ENCODE measurements at regions not wholly inside any gene's neighbourhood (a gene's known extent, or its start where the extent isn't known, plus 50 kb on each side); places are given as distances from the start of the nearest gene placed in this dataset.
A peak's percentile ranks its signal among the peaks of the same experiment; 100 is the strongest.

- Histone ChIP-seq H3K27me3 (ENCODE audit: control insufficient read depth, insufficient read depth, low read length) (no peaks in the 10 kb centered on the region), H3K27ac (ENCODE audit: low read length) (no peak overlapping the region), H3K36me3 (ENCODE audit: control insufficient read depth, insufficient read depth, low read length) (no peaks in the 10 kb centered on the region), H3K4me1 (ENCODE audit: control insufficient read depth, insufficient read depth, low read length) (peaks cover 2% of the 10 kb centered on the region), H3K9me3 (ENCODE audit: control insufficient read depth, low read depth, low read length) (no peaks in the 10 kb centered on the region), H3K4me3 (ENCODE audit: low read length) (no peak overlapping the region)
- no CpG with 5 or more reads among the region's 3 CpGs for WGBS (ENCODE audit: insufficient coverage, low lambda C conversion rate)
- DNase-seq, result peak; percentile 62 to 76
These were observed 625.2 kb downstream of the LMO4 start for GRCh38 chr1:87953732-87954344.

GRCh38 chr1:87955038-87955437 is 626.4 kb downstream of the LMO4 start:
- no peak overlapping the region for H3K4me3 ChIP-seq (ENCODE audit: low read length)
- DNase-seq, result no peak
- H3K4me1 ChIP-seq (ENCODE audit: control insufficient read depth, insufficient read depth, low read length), result peaks cover 2% of the 10 kb centered on the region
- WGBS (ENCODE audit: insufficient coverage, low lambda C conversion rate), result 100% methylated on average over 3 of the region's 5 CpGs
- H3K36me3 ChIP-seq (ENCODE audit: control insufficient read depth, insufficient read depth, low read length), result no peaks in the 10 kb centered on the region
- no peak overlapping the region for H3K27ac ChIP-seq (ENCODE audit: low read length)
- H3K9me3 ChIP-seq (ENCODE audit: control insufficient read depth, low read depth, low read length), result no peaks in the 10 kb centered on the region
- H3K27me3 ChIP-seq (ENCODE audit: control insufficient read depth, insufficient read depth, low read length), result no peaks in the 10 kb centered on the region

GRCh38 chr1:87956072-87956471 is 627.4 kb downstream of the LMO4 start:
- Histone ChIP-seq H3K9me3 (ENCODE audit: control insufficient read depth, low read depth, low read length) (no peaks in the 10 kb centered on the region), H3K36me3 (ENCODE audit: control insufficient read depth, insufficient read depth, low read length) (no peaks in the 10 kb centered on the region), H3K27me3 (ENCODE audit: control insufficient read depth, insufficient read depth, low read length) (no peaks in the 10 kb centered on the region), H3K4me3 (ENCODE audit: low read length) (no peak overlapping the region), H3K27ac (ENCODE audit: low read length) (no peak overlapping the region), H3K4me1 (ENCODE audit: control insufficient read depth, insufficient read depth, low read length) (peaks cover 2% of the 10 kb centered on the region)
- no CpG with 5 or more reads among the region's 6 CpGs for WGBS (ENCODE audit: insufficient coverage, low lambda C conversion rate)
- DNase-seq, result no peak

GRCh38 chr1:87956750-87957149 is 628.1 kb downstream of the LMO4 start:
- no peak for DNase-seq
- WGBS (ENCODE audit: insufficient coverage, low lambda C conversion rate), result no CpG with 5 or more reads among the region's 1 CpG
- Histone ChIP-seq H3K27ac (ENCODE audit: low read length) (no peak overlapping the region), H3K36me3 (ENCODE audit: control insufficient read depth, insufficient read depth, low read length) (no peaks in the 10 kb centered on the region), H3K4me3 (ENCODE audit: low read length) (no peak overlapping the region), H3K27me3 (ENCODE audit: control insufficient read depth, insufficient read depth, low read length) (no peaks in the 10 kb centered on the region), H3K9me3 (ENCODE audit: control insufficient read depth, low read depth, low read length) (no peaks in the 10 kb centered on the region), H3K4me1 (ENCODE audit: control insufficient read depth, insufficient read depth, low read length) (peaks cover 2% of the 10 kb centered on the region)

GRCh38 chr1:87957331-87957730 is 628.7 kb downstream of the LMO4 start:
- H3K27ac ChIP-seq (ENCODE audit: low read length), result no peak overlapping the region
- no peak overlapping the region for H3K4me3 ChIP-seq (ENCODE audit: low read length)
- H3K36me3 ChIP-seq (ENCODE audit: control insufficient read depth, insufficient read depth, low read length), result no peaks in the 10 kb centered on the region
- WGBS (ENCODE audit: insufficient coverage, low lambda C conversion rate), result no CpG with 5 or more reads among the region's 3 CpGs
- DNase-seq, result no peak
- H3K27me3 ChIP-seq (ENCODE audit: control insufficient read depth, insufficient read depth, low read length), result no peaks in the 10 kb centered on the region
- no peaks in the 10 kb centered on the region for H3K9me3 ChIP-seq (ENCODE audit: control insufficient read depth, low read depth, low read length)
- H3K4me1 ChIP-seq (ENCODE audit: control insufficient read depth, insufficient read depth, low read length), result peaks cover 2% of the 10 kb centered on the region

- Histone ChIP-seq H3K27me3 (ENCODE audit: control insufficient read depth, insufficient read depth, low read length) (no peaks in the 10 kb centered on the region), H3K4me1 (ENCODE audit: control insufficient read depth, insufficient read depth, low read length) (peaks cover 2% of the 10 kb centered on the region), H3K4me3 (ENCODE audit: low read length) (no peak overlapping the region), H3K27ac (ENCODE audit: low read length) (no peak overlapping the region), H3K9me3 (ENCODE audit: control insufficient read depth, low read depth, low read length) (no peaks in the 10 kb centered on the region), H3K36me3 (ENCODE audit: control insufficient read depth, insufficient read depth, low read length) (no peaks in the 10 kb centered on the region)
- WGBS (ENCODE audit: insufficient coverage, low lambda C conversion rate), result no CpG with 5 or more reads among the region's 4 CpGs
- DNase-seq, result no peak
These were observed 629.5 kb downstream of the LMO4 start for GRCh38 chr1:87958201-87958600.

- WGBS (ENCODE audit: insufficient coverage, low lambda C conversion rate), result no CpG with 5 or more reads among the region's 1 CpG
These were observed 630.0 kb downstream of the LMO4 start for GRCh38 chr1:87958716-87959115.

GRCh38 chr1:87959236-87959635 is 630.6 kb downstream of the LMO4 start:
- Histone ChIP-seq H3K4me1 (ENCODE audit: control insufficient read depth, insufficient read depth, low read length) (no peaks in the 10 kb centered on the region), H3K9me3 (ENCODE audit: control insufficient read depth, low read depth, low read length) (no peaks in the 10 kb centered on the region)
- 67% methylated on average over 1 of the region's 4 CpGs for WGBS (ENCODE audit: insufficient coverage, low lambda C conversion rate)

More at GRCh38 chr1:87958716-87959115, 630.0 kb downstream of the LMO4 start:
- Histone ChIP-seq H3K27ac (ENCODE audit: low read length) (no peak overlapping the region), H3K9me3 (ENCODE audit: control insufficient read depth, low read depth, low read length) (no peaks in the 10 kb centered on the region), H3K4me1 (ENCODE audit: control insufficient read depth, insufficient read depth, low read length) (no peaks in the 10 kb centered on the region), H3K27me3 (ENCODE audit: control insufficient read depth, insufficient read depth, low read length) (no peaks in the 10 kb centered on the region), H3K4me3 (ENCODE audit: low read length) (no peak overlapping the region), H3K36me3 (ENCODE audit: control insufficient read depth, insufficient read depth, low read length) (no peaks in the 10 kb centered on the region)
- no peak for DNase-seq

GRCh38 chr1:87961992-87962391 is 633.3 kb downstream of the LMO4 start:
- peak; percentile 21 to 27 for DNase-seq
- Histone ChIP-seq H3K4me3 (ENCODE audit: low read length) (no peak overlapping the region), H3K9me3 (ENCODE audit: control insufficient read depth, low read depth, low read length) (no peaks in the 10 kb centered on the region), H3K27ac (ENCODE audit: low read length) (peak overlapping the region; percentile 32), H3K27me3 (ENCODE audit: control insufficient read depth, insufficient read depth, low read length) (no peaks in the 10 kb centered on the region), H3K36me3 (ENCODE audit: control insufficient read depth, insufficient read depth, low read length) (no peaks in the 10 kb centered on the region), H3K4me1 (ENCODE audit: control insufficient read depth, insufficient read depth, low read length) (no peaks in the 10 kb centered on the region)

More at GRCh38 chr1:87959236-87959635, 630.6 kb downstream of the LMO4 start:
- Histone ChIP-seq H3K36me3 (ENCODE audit: control insufficient read depth, insufficient read depth, low read length) (no peaks in the 10 kb centered on the region), H3K4me3 (ENCODE audit: low read length) (no peak overlapping the region), H3K27ac (ENCODE audit: low read length) (no peak overlapping the region), H3K27me3 (ENCODE audit: control insufficient read depth, insufficient read depth, low read length) (no peaks in the 10 kb centered on the region)
- DNase-seq, result no peak

GRCh38 chr1:87963556-87963955 is 634.9 kb downstream of the LMO4 start:
- Histone ChIP-seq H3K36me3 (ENCODE audit: control insufficient read depth, insufficient read depth, low read length) (no peaks in the 10 kb centered on the region), H3K9me3 (ENCODE audit: control insufficient read depth, low read depth, low read length) (no peaks in the 10 kb centered on the region), H3K27ac (ENCODE audit: low read length) (no peak overlapping the region), H3K4me1 (ENCODE audit: control insufficient read depth, insufficient read depth, low read length) (peaks cover 6% of the 10 kb centered on the region), H3K4me3 (ENCODE audit: low read length) (no peak overlapping the region), H3K27me3 (ENCODE audit: control insufficient read depth, insufficient read depth, low read length) (no peaks in the 10 kb centered on the region)
- 100% methylated on average over 1 of the region's 2 CpGs for WGBS (ENCODE audit: insufficient coverage, low lambda C conversion rate)
- no peak for DNase-seq

- Histone ChIP-seq H3K36me3 (ENCODE audit: control insufficient read depth, insufficient read depth, low read length) (no peaks in the 10 kb centered on the region), H3K4me3 (ENCODE audit: low read length) (no peak overlapping the region), H3K4me1 (ENCODE audit: control insufficient read depth, insufficient read depth, low read length) (peaks cover 6% of the 10 kb centered on the region), H3K27me3 (ENCODE audit: control insufficient read depth, insufficient read depth, low read length) (no peaks in the 10 kb centered on the region), H3K9me3 (ENCODE audit: control insufficient read depth, low read depth, low read length) (no peaks in the 10 kb centered on the region), H3K27ac (ENCODE audit: low read length) (no peak overlapping the region)
- WGBS (ENCODE audit: insufficient coverage, low lambda C conversion rate), result 85% methylated on average over 3 of the region's 5 CpGs
- no peak for DNase-seq
These were observed 636.5 kb downstream of the LMO4 start for GRCh38 chr1:87965193-87965592.
